GM18873 (cell line): ENCODE measurements at regions not wholly inside any gene's neighbourhood (a gene's known extent, or its start where the extent isn't known, plus 50 kb on each side); places are given as distances from the start of the nearest gene placed in this dataset.
"Not testable (repeated sequence)": the region's sequence is repeated elsewhere in the genome, so short reads cannot be mapped to it uniquely, and the experiment has no call there.

Experiments used
- ATAC-seq: cut with Tn5 transposase; IDR thresholded peaks from one replicate; pipeline ENCODE4 v1.9.1; 2021; ENCODE audit warnings: mild to moderate bottlenecking, moderate library complexity, moderate number of reproducible peaks; ENCODE audit not compliant: unreplicated experiment, low FRiP score

DNA sequence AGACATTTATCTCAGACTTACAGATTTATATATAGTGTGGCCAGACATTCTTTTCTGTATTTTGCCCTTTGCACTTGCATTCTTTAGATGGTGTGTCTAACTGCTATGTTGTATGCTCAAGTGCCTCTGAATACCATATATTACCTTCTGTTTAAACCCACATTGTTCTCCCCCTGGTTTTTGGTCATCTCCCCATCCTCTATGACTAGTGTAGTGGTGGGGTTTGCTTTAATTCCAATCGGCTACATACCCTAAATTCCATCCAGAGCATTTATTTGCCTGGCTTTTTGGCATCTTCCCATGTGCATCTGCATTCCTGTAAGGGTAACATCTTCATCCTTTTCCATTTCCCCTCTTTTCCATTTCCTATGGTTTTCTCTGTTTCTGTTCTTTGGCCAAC, 271.0 kb upstream of the SLC30A5 start:
- no peak for ATAC-seq

DNA sequence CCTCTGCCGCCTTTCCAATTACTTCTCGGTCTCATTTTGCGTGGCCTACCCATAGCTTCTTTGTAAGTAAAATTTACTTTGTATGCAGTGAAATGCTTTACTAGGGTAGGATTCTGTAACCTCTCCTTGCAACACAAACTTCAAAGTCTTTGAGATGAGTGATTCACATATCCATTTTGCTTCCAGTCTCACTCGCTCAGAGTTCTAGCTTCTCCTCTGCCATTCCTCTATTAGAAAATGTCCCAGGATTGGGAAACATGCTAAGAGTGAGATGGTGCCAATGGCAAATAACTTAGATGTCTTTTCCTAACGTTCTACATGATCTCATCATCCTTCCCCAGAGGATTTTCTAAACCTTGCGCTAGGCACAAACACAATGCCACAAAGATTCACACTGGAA, 270.5 kb upstream of the SLC30A5 start:
- no peak for ATAC-seq

DNA sequence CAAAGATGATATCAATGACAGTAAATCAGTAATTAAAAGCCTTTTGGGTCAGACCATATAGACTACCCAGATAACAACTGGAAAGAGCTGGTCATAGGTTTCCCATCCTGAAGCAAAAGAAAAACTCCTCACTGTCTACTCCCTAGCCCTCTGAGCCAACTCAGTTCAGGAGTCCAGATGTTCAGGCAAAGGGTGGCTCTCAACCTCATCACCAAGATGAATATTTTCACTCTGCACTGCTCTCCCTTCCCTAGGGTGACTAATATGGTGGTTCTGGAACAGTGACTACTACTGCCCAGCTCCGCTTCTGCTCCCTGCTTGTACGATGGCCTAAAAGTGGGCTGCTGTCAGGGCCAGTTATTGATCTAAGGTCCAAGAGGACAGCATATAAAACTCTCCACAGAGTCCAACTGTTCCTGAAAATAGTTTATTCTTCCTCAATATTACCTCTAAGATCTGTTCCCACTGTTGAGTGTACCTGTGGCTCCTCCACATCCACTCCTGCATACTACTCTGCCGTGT, 263.4 kb upstream of the SLC30A5 start:
- ATAC-seq, result no peak

- ATAC-seq, result no peak
Observed at GRCh38 chr5:68834491-68834981, 259.3 kb upstream of the SLC30A5 start.

- ATAC-seq, result no peak
Observed at GRCh38 chr5:68838157-68838718, 255.6 kb upstream of the SLC30A5 start.

DNA sequence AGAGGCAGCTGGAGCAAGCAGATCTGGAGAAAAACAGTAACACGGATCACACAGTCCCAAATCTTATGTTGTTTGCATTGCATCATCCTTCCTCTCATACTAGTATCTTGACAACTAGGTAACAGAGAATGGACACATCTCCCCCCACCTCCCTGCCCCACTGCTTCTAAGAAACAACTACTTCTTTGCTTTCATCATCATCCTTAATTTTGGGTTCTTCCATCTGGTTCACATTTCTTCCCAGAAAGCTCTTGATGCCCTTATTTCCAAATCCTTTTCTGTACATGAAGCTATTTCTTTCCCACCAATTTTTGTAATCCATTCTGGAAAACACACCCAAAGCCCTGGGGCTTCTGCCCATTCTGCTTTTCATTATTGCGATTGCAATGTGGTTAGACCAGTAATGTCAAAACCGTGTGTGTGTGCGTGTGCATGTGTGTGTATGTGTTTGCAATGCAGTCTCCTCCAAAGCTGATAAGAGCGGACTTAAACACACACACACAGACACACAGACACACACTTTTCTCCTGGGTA, 254.7 kb upstream of the SLC30A5 start:
- ATAC-seq, result no peak

GRCh38 chr5:68843624-68844364, 250.0 kb upstream of the SLC30A5 start:
- ATAC-seq, result no peak

- ATAC-seq, result no peak
Observed at GRCh38 chr5:68845131-68845530, 248.7 kb upstream of the SLC30A5 start.

DNA sequence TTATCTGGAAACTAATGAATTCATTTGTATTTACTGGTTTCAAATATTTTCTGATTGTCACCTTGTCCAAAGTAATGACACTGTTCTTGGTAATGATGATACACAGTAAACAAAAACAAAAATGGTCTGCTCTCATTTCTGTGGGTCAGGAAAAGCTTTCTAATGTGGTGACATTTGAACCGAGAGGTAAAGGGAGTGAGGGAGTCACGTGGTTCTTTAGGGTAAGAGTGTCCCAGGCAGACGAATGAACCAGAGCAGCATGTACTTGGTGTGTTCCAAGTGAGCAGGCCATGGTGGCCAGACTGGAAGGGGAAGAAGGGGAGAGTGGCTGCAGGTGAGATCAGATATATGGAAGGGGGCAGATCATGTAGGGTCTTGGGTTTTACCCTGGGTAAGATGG, 247.0 kb upstream of the SLC30A5 start:
- ATAC-seq, result no peak

- no peak for ATAC-seq
Observed at GRCh38 chr5:68848091-68848490, 245.7 kb upstream of the SLC30A5 start.

DNA sequence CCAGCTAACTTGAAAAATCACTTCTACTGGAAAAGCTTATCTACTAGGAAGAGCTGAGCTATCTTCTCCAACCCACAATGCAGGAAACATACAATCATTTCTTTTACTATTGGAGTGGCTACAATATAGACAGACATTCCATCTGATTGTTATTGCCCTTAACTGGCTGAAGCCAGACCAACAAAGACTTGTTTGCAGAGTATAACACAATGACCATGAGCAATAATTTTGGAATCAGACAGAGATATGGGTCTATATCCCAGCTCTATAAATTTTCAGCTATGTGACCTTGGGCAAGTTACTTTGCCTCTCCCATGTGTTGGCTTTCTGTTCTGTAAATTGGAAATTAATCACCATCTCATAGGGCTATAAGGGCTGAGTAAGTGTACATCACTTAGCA, 244.7 kb upstream of the SLC30A5 start:
- no peak for ATAC-seq

GRCh38 chr5:68849906-68850305, 243.9 kb upstream of the SLC30A5 start:
- no peak for ATAC-seq

- no peak for ATAC-seq
Observed at GRCh38 chr5:68861099-68861498, 232.7 kb upstream of the SLC30A5 start.

GRCh38 chr5:68862560-68862959, 231.3 kb upstream of the SLC30A5 start:
- ATAC-seq, result no peak

- ATAC-seq, result not testable (repeated sequence)
Observed at GRCh38 chr5:68865192-68865591, 228.6 kb upstream of the SLC30A5 start.

DNA sequence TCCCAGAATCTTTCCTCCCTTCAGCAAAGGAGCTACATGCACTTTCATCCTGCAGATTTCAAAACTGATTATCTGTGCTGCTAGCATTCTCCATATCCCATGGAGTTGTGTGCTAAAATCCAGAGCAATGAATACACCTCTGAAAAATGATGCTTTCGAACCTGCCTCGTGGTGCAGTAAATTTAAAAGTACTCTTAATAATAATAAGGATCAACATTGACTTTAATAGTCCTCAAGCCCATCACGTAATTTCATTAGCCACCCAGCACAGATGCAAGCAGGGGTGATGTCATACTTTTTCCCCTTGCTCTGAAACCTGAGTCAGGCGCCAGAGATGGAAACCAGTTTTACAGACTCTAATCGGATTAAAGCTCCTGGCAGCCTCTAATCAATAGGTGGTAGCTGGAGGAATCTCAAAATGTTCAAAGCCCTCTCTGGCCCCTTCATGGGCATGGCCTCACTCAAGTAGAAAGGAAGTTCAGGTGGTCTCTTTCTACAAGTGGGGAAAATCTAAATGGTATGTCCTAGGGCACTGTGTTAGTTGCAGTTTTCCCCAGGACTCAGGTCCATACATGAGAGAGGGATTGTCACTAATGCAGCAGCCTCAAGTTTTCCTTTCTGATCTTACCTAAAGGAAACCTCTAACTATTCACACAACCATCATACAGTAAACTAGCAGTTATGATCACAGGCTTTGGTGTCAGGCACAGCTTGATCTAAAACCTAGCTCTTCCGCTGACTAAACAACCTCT, 221.6 kb upstream of the SLC30A5 start:
- no peak for ATAC-seq

DNA sequence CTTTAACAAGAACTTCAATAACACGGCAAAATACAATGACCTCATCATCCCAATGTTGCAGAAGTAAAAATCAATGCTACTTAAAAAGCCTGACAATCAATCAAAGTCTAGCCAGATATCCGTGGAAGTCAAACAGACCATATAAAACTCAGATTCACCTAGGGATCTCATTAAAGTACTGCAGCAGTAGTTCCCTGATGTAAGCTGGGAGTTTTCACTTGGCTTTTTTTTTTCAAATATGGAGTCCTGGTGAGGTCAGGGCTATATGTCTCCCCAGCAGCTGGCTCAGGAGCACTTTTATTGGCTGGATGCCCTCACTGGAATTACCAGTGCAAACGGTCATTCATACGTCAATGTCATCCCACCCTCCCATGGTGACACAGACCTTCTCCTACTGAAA, 220.6 kb upstream of the SLC30A5 start:
- no peak for ATAC-seq

DNA sequence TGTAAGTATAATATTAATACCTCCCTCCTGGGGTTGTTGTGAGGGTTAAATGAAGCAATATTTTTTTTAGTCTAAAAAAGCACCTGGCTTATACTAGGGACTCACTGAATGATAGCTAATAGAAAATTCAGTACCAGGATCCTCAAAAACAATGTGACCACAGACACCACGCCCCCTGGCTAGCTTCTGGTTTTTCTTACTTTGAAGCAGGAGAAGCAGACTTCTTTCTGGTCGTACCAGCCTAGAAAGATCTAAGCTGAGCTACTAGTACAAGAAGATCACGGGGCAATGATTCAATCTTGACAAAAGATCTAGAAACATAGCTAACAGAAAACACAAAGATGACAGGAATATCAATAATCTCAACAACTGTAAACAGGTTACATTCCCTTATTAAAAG, 218.5 kb upstream of the SLC30A5 start:
- ATAC-seq, result no peak

GRCh38 chr5:68883436-68883835, 210.4 kb upstream of the SLC30A5 start:
- no peak for ATAC-seq

GRCh38 chr5:68884144-68884754, 209.6 kb upstream of the SLC30A5 start:
- ATAC-seq, result no peak

DNA sequence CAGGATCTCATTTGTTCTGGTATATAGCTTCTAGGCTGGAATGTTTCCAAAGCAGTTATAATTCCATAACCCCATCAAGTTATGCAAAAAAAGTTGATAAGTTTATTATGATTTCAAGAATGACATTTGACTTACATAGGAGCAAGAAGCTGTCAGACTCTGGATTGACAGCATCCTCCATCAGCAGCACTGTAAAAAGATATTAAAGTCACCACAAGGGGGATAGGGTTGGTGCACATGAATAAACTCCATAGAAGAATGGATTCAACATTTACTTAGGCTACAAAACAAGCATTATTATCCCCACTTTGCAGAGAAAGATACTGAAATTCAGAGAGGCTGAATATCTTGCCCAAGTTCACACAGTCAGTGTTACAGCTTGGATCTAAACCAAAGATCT, 208.9 kb upstream of the SLC30A5 start:
- ATAC-seq, result no peak
